ENCODE measurements at regions not wholly inside any gene's neighbourhood (a gene's known extent, or its start where the extent isn't known, plus 50 kb on each side); places are given as distances from the start of the nearest gene placed in this dataset.

DNA sequence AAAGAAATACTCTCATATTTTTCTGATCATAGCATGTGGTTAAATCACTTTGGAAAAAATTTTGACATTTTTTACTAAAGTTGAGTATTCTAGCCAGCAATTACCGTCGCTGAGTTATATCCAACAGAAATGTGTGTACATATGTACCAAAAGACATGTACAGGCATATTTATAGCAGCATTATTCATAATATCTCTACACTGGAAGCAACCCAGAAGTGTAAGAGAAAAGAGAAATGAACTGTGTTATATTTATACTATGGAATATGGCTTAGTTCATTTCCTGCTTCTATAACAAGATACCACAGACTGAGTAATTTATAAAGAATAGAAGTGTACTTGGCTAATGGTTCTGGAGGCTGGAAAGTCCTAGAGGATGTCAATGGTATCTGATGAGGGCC, 474.0 kb upstream of the GJE1 start:
- no peak overlapping the region for H3K4me3 ChIP-seq (ENCODE audit: low read depth, low read length)
- FAIRE-seq (no peak), DNase-seq (ENCODE audit: low read depth) (peak; percentile 83)
- no peaks in the 10 kb centered on the region for H3K27me3 ChIP-seq (ENCODE audit: control insufficient read depth, insufficient read depth, low read length)
- TF ChIP-seq, protein P1, sequence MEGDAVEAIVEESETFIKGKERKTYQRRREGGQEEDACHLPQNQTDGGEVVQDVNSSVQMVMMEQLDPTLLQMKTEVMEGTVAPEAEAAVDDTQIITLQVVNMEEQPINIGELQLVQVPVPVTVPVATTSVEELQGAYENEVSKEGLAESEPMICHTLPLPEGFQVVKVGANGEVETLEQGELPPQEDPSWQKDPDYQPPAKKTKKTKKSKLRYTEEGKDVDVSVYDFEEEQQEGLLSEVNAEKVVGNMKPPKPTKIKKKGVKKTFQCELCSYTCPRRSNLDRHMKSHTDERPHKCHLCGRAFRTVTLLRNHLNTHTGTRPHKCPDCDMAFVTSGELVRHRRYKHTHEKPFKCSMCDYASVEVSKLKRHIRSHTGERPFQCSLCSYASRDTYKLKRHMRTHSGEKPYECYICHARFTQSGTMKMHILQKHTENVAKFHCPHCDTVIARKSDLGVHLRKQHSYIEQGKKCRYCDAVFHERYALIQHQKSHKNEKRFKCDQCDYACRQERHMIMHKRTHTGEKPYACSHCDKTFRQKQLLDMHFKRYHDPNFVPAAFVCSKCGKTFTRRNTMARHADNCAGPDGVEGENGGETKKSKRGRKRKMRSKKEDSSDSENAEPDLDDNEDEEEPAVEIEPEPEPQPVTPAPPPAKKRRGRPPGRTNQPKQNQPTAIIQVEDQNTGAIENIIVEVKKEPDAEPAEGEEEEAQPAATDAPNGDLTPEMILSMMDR (IDR thresholded peaks at IDR 0.05; ENCODE audit: insufficient read depth, low read length, severe bottlenecking): no peak
- no peaks in the 10 kb centered on the region for H3K36me3 ChIP-seq (ENCODE audit: control insufficient read depth, insufficient read depth, low read length)

DNA sequence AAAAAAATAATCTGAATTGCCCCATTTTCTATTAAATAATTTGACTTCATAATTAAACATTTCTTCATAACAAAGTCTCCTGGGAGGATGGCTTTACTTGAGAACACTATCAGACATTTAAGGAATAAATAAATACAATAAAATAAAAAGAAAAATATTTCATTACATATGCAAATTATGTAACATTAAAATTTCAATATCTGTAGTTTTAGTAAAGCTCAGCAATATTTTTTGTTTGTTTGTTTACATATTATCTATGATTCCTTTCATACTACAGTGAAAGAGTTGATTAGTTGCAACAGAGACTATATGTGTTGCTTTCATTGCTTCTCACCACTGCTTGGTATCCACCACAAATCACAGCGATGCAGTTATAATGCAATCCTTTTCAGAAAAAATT, 474.9 kb upstream of the GJE1 start:
- FAIRE-seq (no peak), DNase-seq (ENCODE audit: low read depth) (no peak)
- TF ChIP-seq, protein P1 (IDR thresholded peaks at IDR 0.05; ENCODE audit: insufficient read depth, low read length, severe bottlenecking): no peak

DNA sequence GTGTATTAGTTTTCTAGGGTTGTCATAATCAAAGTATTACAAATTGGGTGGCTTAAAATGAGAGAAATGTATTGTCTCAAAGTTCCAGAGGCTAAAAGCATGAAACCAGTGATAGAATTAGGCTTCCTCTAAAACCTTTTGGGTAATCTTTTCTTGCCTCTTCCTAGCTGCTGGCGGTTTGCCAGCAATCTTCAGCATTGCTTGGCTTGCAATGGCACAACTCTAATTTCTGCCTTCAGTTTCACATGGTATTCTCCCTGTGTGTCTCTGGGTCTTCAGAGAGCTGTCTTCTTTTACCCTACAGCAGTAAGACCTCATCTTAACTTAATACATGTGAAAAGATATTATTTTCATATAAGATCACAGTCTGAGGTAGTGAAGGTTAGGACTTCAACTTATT, 479.1 kb upstream of the GJE1 start:
- no peak for DNase-seq (ENCODE audit: low read depth)
- TF ChIP-seq, protein P1 (IDR thresholded peaks at IDR 0.05; ENCODE audit: insufficient read depth, low read length, severe bottlenecking): no peak
- no peak for FAIRE-seq
- no peak overlapping the region for H3K4me3 ChIP-seq (ENCODE audit: low read depth, low read length)
- no peaks in the 10 kb centered on the region for H3K27me3 ChIP-seq (ENCODE audit: control insufficient read depth, insufficient read depth, low read length)
- no peaks in the 10 kb centered on the region for H3K36me3 ChIP-seq (ENCODE audit: control insufficient read depth, insufficient read depth, low read length)

More for the DNA sequence above, 474.9 kb upstream of the GJE1 start:
- no peaks in the 10 kb centered on the region for H3K36me3 ChIP-seq (ENCODE audit: control insufficient read depth, insufficient read depth, low read length)
- H3K4me3 ChIP-seq (ENCODE audit: low read depth, low read length): no peak overlapping the region
- H3K27me3 ChIP-seq (ENCODE audit: control insufficient read depth, insufficient read depth, low read length): no peaks in the 10 kb centered on the region

DNA sequence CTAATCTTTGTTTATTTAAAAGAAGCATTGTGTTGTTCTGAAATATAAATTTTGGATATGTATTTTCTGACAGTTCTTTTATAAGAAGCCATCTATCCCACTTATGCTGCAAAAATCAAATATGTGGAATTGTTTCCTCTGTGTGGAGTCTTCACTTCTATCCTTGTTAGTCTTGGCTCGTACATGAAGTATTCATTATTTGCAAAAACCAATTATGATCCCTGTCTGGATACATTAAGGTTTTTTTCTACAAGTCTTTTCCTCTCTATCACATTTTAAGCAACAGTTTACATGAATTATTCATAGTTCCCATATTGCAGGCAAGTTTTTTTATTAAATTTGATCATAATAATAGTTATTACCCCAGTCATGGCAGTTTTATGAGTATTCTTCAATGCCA, 490.8 kb upstream of the GJE1 start:
- no peak overlapping the region for H3K4me3 ChIP-seq (ENCODE audit: low read depth, low read length)
- TF ChIP-seq, protein P1 (IDR thresholded peaks at IDR 0.05; ENCODE audit: insufficient read depth, low read length, severe bottlenecking): no peak
- H3K27me3 ChIP-seq (ENCODE audit: control insufficient read depth, insufficient read depth, low read length): no peaks in the 10 kb centered on the region
- H3K36me3 ChIP-seq (ENCODE audit: control insufficient read depth, insufficient read depth, low read length): no peaks in the 10 kb centered on the region
- DNase-seq (ENCODE audit: low read depth) (no peak), FAIRE-seq (no peak)

DNA sequence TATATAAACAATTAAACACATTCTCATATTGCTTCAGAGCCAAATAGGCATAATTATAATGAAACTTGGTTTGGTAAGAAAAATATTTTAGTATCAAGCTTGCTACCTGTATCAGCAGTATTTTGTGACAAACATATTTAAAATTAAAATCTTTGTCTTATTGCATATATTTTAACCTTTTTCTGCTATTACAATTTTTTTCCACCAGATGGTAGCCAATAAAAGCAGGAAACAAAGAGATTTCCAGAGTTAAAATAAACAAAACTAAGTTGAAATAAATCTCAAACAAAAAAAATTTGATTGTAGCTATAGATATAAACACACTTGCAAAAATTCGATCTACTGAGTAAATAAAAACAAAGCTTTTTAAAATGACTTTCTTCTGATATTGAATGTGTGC, 491.3 kb upstream of the GJE1 start:
- FAIRE-seq (no peak), DNase-seq (ENCODE audit: low read depth) (no peak)
- TF ChIP-seq, protein P1 (IDR thresholded peaks at IDR 0.05; ENCODE audit: insufficient read depth, low read length, severe bottlenecking): no peak
- Histone ChIP-seq H3K27me3 (ENCODE audit: control insufficient read depth, insufficient read depth, low read length) (no peaks in the 10 kb centered on the region), H3K4me3 (ENCODE audit: low read depth, low read length) (no peak overlapping the region), H3K36me3 (ENCODE audit: control insufficient read depth, insufficient read depth, low read length) (no peaks in the 10 kb centered on the region)

DNA sequence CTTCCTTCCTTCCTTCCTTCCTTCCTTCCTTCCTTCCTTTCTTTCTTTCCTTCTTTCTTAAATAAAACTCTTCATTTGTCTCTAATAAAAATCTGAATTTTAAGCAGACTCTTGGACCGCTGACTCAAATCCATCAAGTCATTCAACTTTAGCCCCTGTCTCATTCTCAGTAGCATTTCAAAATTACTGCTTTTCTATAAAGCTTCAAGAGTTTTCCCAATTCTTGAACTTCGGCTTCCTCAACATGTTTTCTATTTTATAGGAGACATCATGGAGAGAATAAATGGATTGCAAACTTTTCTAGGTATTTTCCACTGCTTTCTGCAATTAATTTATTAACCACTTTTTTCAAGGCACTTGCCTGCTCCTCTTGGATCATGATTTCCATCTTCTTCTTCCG, 497.1 kb upstream of the GJE1 start:
- no peak for FAIRE-seq
- DNase-seq (ENCODE audit: low read depth): no peak
- TF ChIP-seq, protein P1 (IDR thresholded peaks at IDR 0.05; ENCODE audit: insufficient read depth, low read length, severe bottlenecking): no peak
- no peaks in the 10 kb centered on the region for H3K27me3 ChIP-seq (ENCODE audit: control insufficient read depth, insufficient read depth, low read length)
- no peaks in the 10 kb centered on the region for H3K36me3 ChIP-seq (ENCODE audit: control insufficient read depth, insufficient read depth, low read length)
- H3K4me3 ChIP-seq (ENCODE audit: low read depth, low read length): no peak overlapping the region

All from bronchial epithelial cell (primary cell).